ENCODE measurements at regions not wholly inside any gene's neighbourhood (a gene's known extent, or its start where the extent isn't known, plus 50 kb on each side); places are given as distances from the start of the nearest gene placed in this dataset.

GRCh38 chr4:19386786-19387185, 864.9 kb upstream of the SLIT2 start:
- DNase-seq = no peak
- TF ChIP-seq, protein P1, sequence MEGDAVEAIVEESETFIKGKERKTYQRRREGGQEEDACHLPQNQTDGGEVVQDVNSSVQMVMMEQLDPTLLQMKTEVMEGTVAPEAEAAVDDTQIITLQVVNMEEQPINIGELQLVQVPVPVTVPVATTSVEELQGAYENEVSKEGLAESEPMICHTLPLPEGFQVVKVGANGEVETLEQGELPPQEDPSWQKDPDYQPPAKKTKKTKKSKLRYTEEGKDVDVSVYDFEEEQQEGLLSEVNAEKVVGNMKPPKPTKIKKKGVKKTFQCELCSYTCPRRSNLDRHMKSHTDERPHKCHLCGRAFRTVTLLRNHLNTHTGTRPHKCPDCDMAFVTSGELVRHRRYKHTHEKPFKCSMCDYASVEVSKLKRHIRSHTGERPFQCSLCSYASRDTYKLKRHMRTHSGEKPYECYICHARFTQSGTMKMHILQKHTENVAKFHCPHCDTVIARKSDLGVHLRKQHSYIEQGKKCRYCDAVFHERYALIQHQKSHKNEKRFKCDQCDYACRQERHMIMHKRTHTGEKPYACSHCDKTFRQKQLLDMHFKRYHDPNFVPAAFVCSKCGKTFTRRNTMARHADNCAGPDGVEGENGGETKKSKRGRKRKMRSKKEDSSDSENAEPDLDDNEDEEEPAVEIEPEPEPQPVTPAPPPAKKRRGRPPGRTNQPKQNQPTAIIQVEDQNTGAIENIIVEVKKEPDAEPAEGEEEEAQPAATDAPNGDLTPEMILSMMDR (IDR thresholded peaks at IDR 0.05; ENCODE audit: borderline replicate concordance, extremely low read depth, insufficient read depth) = no peak
- intact Hi-C loops (cut with DNase I) = no loop called here

GRCh38 chr4:19382993-19383756, 868.5 kb upstream of the SLIT2 start:
- Histone ChIP-seq H3K27ac (ENCODE audit: low read depth in 2 of 2, low read length in 2 of 2) (no peak overlapping the region), H3K9ac (ENCODE audit: low read length in 3 of 3) (no peak overlapping the region), H3K9me3 (ENCODE audit: control insufficient read depth in 2 of 3, insufficient read depth in 1 of 3, low read length in 3 of 3) (no peaks in the 10 kb centered on the region), H3K27me3 (ENCODE audit: control insufficient read depth, insufficient read depth, low read length) (no peaks in the 10 kb centered on the region), H3K36me3 (ENCODE audit: control insufficient read depth in 2 of 3, insufficient read depth in 3 of 3, low read length in 3 of 3) (no peaks in the 10 kb centered on the region), H3K4me3 (ENCODE audit: low read length in 3 of 3) (no peak overlapping the region), H3K4me1 (ENCODE audit: control insufficient read depth in 2 of 3, insufficient read depth in 2 of 3, low read depth in 1 of 3, low read length in 3 of 3) (no peaks in the 10 kb centered on the region)
- no peak for DNase-seq
- intact Hi-C loops (cut with DNase I) = no loop called here
- TF ChIP-seq, protein P1 (IDR thresholded peaks at IDR 0.05; ENCODE audit: borderline replicate concordance, extremely low read depth, insufficient read depth) = no peak
- FAIRE-seq = no peak

More at GRCh38 chr4:19386786-19387185, 864.9 kb upstream of the SLIT2 start:
- no peak for FAIRE-seq
- Histone ChIP-seq H3K27ac (ENCODE audit: low read depth in 2 of 2, low read length in 2 of 2) (no peak overlapping the region), H3K36me3 (ENCODE audit: control insufficient read depth in 2 of 3, insufficient read depth in 3 of 3, low read length in 3 of 3) (no peaks in the 10 kb centered on the region), H3K9me3 (ENCODE audit: control insufficient read depth in 2 of 3, insufficient read depth in 1 of 3, low read length in 3 of 3) (peaks cover 0 to 2% (median 0%) of the 10 kb centered on the region in 3 donors), H3K27me3 (ENCODE audit: control insufficient read depth, insufficient read depth, low read length) (no peaks in the 10 kb centered on the region), H3K9ac (ENCODE audit: low read length in 3 of 3) (no peak overlapping the region), H3K4me1 (ENCODE audit: control insufficient read depth in 2 of 3, insufficient read depth in 2 of 3, low read depth in 1 of 3, low read length in 3 of 3) (no peaks in the 10 kb centered on the region), H3K4me3 (ENCODE audit: low read length in 3 of 3) (no peak overlapping the region)

- Histone ChIP-seq H3K4me3 (ENCODE audit: low read length in 3 of 3) (no peak overlapping the region), H3K9ac (ENCODE audit: low read length in 3 of 3) (no peak overlapping the region), H3K36me3 (ENCODE audit: control insufficient read depth in 2 of 3, insufficient read depth in 3 of 3, low read length in 3 of 3) (no peaks in the 10 kb centered on the region), H3K9me3 (ENCODE audit: control insufficient read depth in 2 of 3, insufficient read depth in 1 of 3, low read length in 3 of 3) (no peaks in the 10 kb centered on the region), H3K27me3 (ENCODE audit: control insufficient read depth, insufficient read depth, low read length) (no peaks in the 10 kb centered on the region), H3K27ac (ENCODE audit: low read depth in 2 of 2, low read length in 2 of 2) (no peak overlapping the region), H3K4me1 (ENCODE audit: control insufficient read depth in 2 of 3, insufficient read depth in 2 of 3, low read depth in 1 of 3, low read length in 3 of 3) (no peaks in the 10 kb centered on the region)
- TF ChIP-seq, protein P1 (IDR thresholded peaks at IDR 0.05; ENCODE audit: borderline replicate concordance, extremely low read depth, insufficient read depth) = no peak
- DNase-seq = no peak
- no peak for FAIRE-seq
- intact Hi-C loops (cut with DNase I) = no loop called here
Measured at GRCh38 chr4:19381068-19381467, 870.6 kb upstream of the SLIT2 start.

All from kidney (tissue), 13 donors.